ENCODE measurements at regions not wholly inside any gene's neighbourhood (a gene's known extent, or its start where the extent isn't known, plus 50 kb on each side); places are given as distances from the start of the nearest gene placed in this dataset.

DNA sequence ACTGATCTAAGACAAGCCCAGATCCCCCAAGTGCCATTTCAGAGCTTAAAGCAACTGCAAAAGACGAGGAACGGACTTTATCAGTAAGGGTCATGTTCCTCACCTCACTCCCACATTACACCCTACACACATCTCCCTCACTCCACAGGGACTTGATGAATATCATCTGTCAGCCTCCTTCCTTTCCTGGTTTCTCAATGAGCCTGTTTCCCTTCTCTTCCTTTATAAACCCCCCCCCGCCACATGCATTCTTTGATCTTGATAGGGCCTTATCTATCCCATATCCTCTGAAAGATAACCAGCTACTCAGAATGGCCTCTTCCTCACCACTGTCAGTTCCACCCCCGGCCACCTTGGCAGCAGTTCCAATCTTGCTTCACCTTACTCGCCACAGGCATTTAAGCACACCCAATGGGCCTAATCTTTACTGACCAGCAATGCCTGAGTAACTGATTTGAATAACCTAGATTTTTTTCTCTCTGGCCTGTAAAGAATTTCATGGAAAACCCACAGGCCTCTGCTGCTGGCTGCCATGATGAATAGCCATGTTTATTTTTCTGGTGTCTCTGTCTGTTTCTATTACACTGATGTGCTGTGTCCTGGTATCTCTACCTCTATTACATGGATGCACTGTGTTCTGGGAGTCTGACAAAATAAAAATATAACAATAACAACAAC, 138.7 kb downstream of the PHLDA1 start (continued):
- TF ChIP-seq, protein P1, sequence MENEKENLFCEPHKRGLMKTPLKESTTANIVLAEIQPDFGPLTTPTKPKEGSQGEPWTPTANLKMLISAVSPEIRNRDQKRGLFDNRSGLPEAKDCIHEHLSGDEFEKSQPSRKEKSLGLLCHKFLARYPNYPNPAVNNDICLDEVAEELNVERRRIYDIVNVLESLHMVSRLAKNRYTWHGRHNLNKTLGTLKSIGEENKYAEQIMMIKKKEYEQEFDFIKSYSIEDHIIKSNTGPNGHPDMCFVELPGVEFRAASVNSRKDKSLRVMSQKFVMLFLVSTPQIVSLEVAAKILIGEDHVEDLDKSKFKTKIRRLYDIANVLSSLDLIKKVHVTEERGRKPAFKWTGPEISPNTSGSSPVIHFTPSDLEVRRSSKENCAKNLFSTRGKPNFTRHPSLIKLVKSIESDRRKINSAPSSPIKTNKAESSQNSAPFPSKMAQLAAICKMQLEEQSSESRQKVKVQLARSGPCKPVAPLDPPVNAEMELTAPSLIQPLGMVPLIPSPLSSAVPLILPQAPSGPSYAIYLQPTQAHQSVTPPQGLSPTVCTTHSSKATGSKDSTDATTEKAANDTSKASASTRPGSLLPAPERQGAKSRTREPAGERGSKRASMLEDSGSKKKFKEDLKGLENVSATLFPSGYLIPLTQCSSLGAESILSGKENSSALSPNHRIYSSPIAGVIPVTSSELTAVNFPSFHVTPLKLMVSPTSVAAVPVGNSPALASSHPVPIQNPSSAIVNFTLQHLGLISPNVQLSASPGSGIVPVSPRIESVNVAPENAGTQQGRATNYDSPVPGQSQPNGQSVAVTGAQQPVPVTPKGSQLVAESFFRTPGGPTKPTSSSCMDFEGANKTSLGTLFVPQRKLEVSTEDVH (IDR thresholded peaks at IDR 0.05; ENCODE audit: low read depth, partially characterized antibody): no peak
- TF ChIP-seq, protein P2, sequence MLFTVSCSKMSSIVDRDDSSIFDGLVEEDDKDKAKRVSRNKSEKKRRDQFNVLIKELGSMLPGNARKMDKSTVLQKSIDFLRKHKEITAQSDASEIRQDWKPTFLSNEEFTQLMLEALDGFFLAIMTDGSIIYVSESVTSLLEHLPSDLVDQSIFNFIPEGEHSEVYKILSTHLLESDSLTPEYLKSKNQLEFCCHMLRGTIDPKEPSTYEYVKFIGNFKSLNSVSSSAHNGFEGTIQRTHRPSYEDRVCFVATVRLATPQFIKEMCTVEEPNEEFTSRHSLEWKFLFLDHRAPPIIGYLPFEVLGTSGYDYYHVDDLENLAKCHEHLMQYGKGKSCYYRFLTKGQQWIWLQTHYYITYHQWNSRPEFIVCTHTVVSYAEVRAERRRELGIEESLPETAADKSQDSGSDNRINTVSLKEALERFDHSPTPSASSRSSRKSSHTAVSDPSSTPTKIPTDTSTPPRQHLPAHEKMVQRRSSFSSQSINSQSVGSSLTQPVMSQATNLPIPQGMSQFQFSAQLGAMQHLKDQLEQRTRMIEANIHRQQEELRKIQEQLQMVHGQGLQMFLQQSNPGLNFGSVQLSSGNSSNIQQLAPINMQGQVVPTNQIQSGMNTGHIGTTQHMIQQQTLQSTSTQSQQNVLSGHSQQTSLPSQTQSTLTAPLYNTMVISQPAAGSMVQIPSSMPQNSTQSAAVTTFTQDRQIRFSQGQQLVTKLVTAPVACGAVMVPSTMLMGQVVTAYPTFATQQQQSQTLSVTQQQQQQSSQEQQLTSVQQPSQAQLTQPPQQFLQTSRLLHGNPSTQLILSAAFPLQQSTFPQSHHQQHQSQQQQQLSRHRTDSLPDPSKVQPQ (CRISPR knock-in tag; IDR thresholded peaks at IDR 0.05; ENCODE audit: borderline replicate concordance): peak; percentile 77; the same call in 1 of the 2 replicates
- TF ChIP-seq, protein P3, sequence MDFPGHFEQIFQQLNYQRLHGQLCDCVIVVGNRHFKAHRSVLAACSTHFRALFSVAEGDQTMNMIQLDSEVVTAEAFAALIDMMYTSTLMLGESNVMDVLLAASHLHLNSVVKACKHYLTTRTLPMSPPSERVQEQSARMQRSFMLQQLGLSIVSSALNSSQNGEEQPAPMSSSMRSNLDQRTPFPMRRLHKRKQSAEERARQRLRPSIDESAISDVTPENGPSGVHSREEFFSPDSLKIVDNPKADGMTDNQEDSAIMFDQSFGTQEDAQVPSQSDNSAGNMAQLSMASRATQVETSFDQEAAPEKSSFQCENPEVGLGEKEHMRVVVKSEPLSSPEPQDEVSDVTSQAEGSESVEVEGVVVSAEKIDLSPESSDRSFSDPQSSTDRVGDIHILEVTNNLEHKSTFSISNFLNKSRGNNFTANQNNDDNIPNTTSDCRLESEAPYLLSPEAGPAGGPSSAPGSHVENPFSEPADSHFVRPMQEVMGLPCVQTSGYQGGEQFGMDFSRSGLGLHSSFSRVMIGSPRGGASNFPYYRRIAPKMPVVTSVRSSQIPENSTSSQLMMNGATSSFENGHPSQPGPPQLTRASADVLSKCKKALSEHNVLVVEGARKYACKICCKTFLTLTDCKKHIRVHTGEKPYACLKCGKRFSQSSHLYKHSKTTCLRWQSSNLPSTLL (IDR thresholded peaks at IDR 0.05): no peak
- no peak for TF ChIP-seq MCM5 (IDR thresholded peaks at IDR 0.05; ENCODE audit: low read depth)
- TF ChIP-seq, protein P4, sequence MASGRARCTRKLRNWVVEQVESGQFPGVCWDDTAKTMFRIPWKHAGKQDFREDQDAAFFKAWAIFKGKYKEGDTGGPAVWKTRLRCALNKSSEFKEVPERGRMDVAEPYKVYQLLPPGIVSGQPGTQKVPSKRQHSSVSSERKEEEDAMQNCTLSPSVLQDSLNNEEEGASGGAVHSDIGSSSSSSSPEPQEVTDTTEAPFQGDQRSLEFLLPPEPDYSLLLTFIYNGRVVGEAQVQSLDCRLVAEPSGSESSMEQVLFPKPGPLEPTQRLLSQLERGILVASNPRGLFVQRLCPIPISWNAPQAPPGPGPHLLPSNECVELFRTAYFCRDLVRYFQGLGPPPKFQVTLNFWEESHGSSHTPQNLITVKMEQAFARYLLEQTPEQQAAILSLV (tag; IDR thresholded peaks at IDR 0.05): peak; percentile 70
- TF ChIP-seq FOXJ3 (CRISPR knock-in tag; IDR thresholded peaks at IDR 0.05): no peak
- TF ChIP-seq MAFF (IDR thresholded peaks at IDR 0.05; ENCODE audit: low read length): no peak
- peak; percentile 97 for TF ChIP-seq RUNX1 (IDR thresholded peaks at IDR 0.05; ENCODE audit: low read depth)
- TF ChIP-seq POLR2G (IDR thresholded peaks at IDR 0.05; ENCODE audit: low read depth, low read length): no peak
- TF ChIP-seq KLF13 (tag; IDR thresholded peaks at IDR 0.05; ENCODE audit: borderline replicate concordance, low read depth): no peak
- no peak for TF ChIP-seq ZNF551 (CRISPR knock-in tag; IDR thresholded peaks at IDR 0.05)
- peak; percentile 95 for TF ChIP-seq EP300 (IDR thresholded peaks at IDR 0.05; ENCODE audit: low read length)
- no peak for TF ChIP-seq MIER1 (IDR thresholded peaks at IDR 0.05; ENCODE audit: low read depth)
- TF ChIP-seq ZNF282 (CRISPR knock-in tag; IDR thresholded peaks at IDR 0.05): no peak
- TF ChIP-seq, protein P5, sequence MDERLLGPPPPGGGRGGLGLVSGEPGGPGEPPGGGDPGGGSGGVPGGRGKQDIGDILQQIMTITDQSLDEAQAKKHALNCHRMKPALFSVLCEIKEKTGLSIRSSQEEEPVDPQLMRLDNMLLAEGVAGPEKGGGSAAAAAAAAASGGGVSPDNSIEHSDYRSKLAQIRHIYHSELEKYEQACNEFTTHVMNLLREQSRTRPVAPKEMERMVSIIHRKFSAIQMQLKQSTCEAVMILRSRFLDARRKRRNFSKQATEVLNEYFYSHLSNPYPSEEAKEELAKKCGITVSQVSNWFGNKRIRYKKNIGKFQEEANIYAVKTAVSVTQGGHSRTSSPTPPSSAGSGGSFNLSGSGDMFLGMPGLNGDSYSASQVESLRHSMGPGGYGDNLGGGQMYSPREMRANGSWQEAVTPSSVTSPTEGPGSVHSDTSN (CRISPR knock-in tag; IDR thresholded peaks at IDR 0.05; ENCODE audit: low read depth): no peak
- TF ChIP-seq, protein P5 (tag; conservative IDR thresholded peaks at IDR 0.05; ENCODE audit: low read depth): peak; percentile 57
